HL-60 (cell line): ENCODE measurements at regions not wholly inside any gene's neighbourhood (a gene's known extent, or its start where the extent isn't known, plus 50 kb on each side); places are given as distances from the start of the nearest gene placed in this dataset.

ENCODE experiments used
- DNase-seq, 2 experiments: peaks; one replicate each; pipeline ENCODE4 v3.0.0-alpha.2; 2010 to 2020; ENCODE audit warnings: low read depth in 1 of 2, low spot score in 1 of 2
- H3K27ac ChIP-seq: fragments of 250-450 bp; sonication (Bioruptor Pico); replicated peaks from 2 replicates; pipeline ENCODE4 v1.5.1; 2020; ENCODE audit warnings: mild to moderate bottlenecking, moderate library complexity
- H3K27me3 ChIP-seq: fragments of 250-450 bp; sonication (Bioruptor Pico); 2 replicates; pipeline ENCODE4 v1.5.1; 2021; ENCODE audit warnings: mild to moderate bottlenecking, moderate library complexity; ENCODE audit not compliant: insufficient read depth, poor library complexity, severe bottlenecking
- H3K4me3 ChIP-seq: replicated peaks from 2 replicates; pipeline ENCODE4 v1.5.1; 2011; ENCODE audit warnings: mild to moderate bottlenecking, control low read depth, low read length; ENCODE audit not compliant: insufficient read depth
- GABPA ChIP-seq: IDR thresholded peaks from 2 replicates; pipeline ENCODE4 v1.6.1; 2012; ENCODE audit warnings: low read depth
- POLR2AphosphoS5 ChIP-seq: IDR thresholded peaks from 2 replicates; pipeline ENCODE4 v1.6.1; 2012; ENCODE audit warnings: low read depth
- SPI1 ChIP-seq: IDR thresholded peaks from 2 replicates; pipeline ENCODE4 v1.6.1; 2012; ENCODE audit warnings: low read depth, mild to moderate bottlenecking, borderline replicate concordance
- TF ChIP-seq, protein P1 (sequence below): IDR thresholded peaks from 2 replicates; pipeline ENCODE4 v1.6.1; 2012; ENCODE audit warnings: low read depth; ENCODE audit not compliant: insufficient replicate concordance
- TF ChIP-seq, protein P2 (sequence below): IDR thresholded peaks from one replicate; pipeline ENCODE4 v1.5.1; 2011; ENCODE audit warnings: low read length, control low read depth, inconsistent platforms; ENCODE audit not compliant: insufficient read depth

DNA sequence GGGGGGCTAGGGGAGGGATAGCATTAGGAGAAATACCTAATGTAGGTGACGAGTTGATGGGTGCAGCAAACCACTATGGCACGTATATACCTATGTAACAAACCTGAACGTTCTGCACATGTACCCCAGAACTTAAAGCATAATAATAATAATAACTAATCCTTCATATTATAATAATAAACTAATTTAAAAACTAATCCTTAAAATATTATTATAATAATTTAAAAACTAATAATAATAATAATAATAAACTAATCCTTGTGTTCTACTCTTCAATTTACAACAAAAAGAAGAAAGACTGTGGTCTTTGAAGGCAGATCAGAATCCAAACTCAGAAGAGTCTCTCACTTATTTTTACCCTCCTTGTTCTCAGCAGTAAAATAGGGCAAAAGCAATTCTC is 774.9 kb downstream of the CDH8 start:
- H3K27ac ChIP-seq: no peak overlapping the region
- no peak overlapping the region for H3K4me3 ChIP-seq
- TF ChIP-seq GABPA: no peak
- TF ChIP-seq, protein P1, sequence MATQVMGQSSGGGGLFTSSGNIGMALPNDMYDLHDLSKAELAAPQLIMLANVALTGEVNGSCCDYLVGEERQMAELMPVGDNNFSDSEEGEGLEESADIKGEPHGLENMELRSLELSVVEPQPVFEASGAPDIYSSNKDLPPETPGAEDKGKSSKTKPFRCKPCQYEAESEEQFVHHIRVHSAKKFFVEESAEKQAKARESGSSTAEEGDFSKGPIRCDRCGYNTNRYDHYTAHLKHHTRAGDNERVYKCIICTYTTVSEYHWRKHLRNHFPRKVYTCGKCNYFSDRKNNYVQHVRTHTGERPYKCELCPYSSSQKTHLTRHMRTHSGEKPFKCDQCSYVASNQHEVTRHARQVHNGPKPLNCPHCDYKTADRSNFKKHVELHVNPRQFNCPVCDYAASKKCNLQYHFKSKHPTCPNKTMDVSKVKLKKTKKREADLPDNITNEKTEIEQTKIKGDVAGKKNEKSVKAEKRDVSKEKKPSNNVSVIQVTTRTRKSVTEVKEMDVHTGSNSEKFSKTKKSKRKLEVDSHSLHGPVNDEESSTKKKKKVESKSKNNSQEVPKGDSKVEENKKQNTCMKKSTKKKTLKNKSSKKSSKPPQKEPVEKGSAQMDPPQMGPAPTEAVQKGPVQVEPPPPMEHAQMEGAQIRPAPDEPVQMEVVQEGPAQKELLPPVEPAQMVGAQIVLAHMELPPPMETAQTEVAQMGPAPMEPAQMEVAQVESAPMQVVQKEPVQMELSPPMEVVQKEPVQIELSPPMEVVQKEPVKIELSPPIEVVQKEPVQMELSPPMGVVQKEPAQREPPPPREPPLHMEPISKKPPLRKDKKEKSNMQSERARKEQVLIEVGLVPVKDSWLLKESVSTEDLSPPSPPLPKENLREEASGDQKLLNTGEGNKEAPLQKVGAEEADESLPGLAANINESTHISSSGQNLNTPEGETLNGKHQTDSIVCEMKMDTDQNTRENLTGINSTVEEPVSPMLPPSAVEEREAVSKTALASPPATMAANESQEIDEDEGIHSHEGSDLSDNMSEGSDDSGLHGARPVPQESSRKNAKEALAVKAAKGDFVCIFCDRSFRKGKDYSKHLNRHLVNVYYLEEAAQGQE: no peak
- no peak for TF ChIP-seq SPI1
- TF ChIP-seq, protein P2, sequence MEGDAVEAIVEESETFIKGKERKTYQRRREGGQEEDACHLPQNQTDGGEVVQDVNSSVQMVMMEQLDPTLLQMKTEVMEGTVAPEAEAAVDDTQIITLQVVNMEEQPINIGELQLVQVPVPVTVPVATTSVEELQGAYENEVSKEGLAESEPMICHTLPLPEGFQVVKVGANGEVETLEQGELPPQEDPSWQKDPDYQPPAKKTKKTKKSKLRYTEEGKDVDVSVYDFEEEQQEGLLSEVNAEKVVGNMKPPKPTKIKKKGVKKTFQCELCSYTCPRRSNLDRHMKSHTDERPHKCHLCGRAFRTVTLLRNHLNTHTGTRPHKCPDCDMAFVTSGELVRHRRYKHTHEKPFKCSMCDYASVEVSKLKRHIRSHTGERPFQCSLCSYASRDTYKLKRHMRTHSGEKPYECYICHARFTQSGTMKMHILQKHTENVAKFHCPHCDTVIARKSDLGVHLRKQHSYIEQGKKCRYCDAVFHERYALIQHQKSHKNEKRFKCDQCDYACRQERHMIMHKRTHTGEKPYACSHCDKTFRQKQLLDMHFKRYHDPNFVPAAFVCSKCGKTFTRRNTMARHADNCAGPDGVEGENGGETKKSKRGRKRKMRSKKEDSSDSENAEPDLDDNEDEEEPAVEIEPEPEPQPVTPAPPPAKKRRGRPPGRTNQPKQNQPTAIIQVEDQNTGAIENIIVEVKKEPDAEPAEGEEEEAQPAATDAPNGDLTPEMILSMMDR: no peak
- TF ChIP-seq POLR2AphosphoS5: no peak
- H3K27me3 ChIP-seq: no peaks in the 10 kb centered on the region
- DNase-seq: no peak

- Histone ChIP-seq H3K27ac (no peak overlapping the region), H3K27me3 (no peaks in the 10 kb centered on the region), H3K4me3 (no peak overlapping the region)
- TF ChIP-seq GABPA: no peak
- TF ChIP-seq, protein P2: no peak
- DNase-seq: no peak
Observed at GRCh38 chr16:61246592-61246991, 789.6 kb downstream of the CDH8 start.

- Histone ChIP-seq H3K27me3 (no peaks in the 10 kb centered on the region), H3K4me3 (no peak overlapping the region), H3K27ac (no peak overlapping the region)
- no peak for DNase-seq
- no peak for TF ChIP-seq POLR2AphosphoS5
- TF ChIP-seq SPI1: no peak
- TF ChIP-seq, protein P1: no peak
- no peak for TF ChIP-seq GABPA
- TF ChIP-seq, protein P2: no peak
Observed at GRCh38 chr16:61243954-61244353, 792.3 kb downstream of the CDH8 start.

- no peak for DNase-seq
- Histone ChIP-seq H3K27ac (no peak overlapping the region), H3K4me3 (no peak overlapping the region), H3K27me3 (no peaks in the 10 kb centered on the region)
- TF ChIP-seq, protein P2: no peak
- TF ChIP-seq, protein P1: no peak
Observed at GRCh38 chr16:61237884-61238485, 798.3 kb downstream of the CDH8 start.
